ENCODE measurements at regions not wholly inside any gene's neighbourhood (a gene's known extent, or its start where the extent isn't known, plus 50 kb on each side); places are given as distances from the start of the nearest gene placed in this dataset.
"Not testable (repeated sequence)": the region's sequence is repeated elsewhere in the genome, so short reads cannot be mapped to it uniquely, and the experiment has no call there.

DNA sequence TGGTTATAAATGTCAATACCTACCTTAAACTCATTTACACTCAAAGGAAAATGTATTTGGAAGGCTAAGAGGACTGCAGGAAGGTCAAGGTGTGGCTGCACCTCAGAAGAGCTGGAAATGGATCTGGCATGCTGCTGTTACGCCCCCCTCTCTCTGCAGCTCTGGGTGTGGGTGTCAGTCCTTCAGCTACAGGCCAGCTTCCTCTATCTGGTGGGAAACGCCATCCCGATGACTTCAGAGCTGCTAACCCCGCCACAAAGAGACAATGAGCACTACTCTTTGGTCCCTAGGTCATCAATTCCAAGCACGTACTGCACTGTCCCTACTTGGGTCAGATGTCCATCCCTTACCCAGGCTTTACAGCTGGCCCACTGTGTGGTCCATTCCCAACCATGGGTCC lies 74.2 kb downstream of the TEX35 start:
- TF ChIP-seq NANOG (IDR thresholded peaks at IDR 0.05; ENCODE audit: borderline replicate concordance) (no peak), STAT1 (IDR thresholded peaks at IDR 0.05; ENCODE audit: unreplicated experiment) (no peak)
- TF ChIP-seq, protein P1, sequence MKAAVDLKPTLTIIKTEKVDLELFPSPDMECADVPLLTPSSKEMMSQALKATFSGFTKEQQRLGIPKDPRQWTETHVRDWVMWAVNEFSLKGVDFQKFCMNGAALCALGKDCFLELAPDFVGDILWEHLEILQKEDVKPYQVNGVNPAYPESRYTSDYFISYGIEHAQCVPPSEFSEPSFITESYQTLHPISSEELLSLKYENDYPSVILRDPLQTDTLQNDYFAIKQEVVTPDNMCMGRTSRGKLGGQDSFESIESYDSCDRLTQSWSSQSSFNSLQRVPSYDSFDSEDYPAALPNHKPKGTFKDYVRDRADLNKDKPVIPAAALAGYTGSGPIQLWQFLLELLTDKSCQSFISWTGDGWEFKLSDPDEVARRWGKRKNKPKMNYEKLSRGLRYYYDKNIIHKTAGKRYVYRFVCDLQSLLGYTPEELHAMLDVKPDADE (IDR thresholded peaks at IDR 0.05) = no peak
- TF ChIP-seq, protein P2, sequence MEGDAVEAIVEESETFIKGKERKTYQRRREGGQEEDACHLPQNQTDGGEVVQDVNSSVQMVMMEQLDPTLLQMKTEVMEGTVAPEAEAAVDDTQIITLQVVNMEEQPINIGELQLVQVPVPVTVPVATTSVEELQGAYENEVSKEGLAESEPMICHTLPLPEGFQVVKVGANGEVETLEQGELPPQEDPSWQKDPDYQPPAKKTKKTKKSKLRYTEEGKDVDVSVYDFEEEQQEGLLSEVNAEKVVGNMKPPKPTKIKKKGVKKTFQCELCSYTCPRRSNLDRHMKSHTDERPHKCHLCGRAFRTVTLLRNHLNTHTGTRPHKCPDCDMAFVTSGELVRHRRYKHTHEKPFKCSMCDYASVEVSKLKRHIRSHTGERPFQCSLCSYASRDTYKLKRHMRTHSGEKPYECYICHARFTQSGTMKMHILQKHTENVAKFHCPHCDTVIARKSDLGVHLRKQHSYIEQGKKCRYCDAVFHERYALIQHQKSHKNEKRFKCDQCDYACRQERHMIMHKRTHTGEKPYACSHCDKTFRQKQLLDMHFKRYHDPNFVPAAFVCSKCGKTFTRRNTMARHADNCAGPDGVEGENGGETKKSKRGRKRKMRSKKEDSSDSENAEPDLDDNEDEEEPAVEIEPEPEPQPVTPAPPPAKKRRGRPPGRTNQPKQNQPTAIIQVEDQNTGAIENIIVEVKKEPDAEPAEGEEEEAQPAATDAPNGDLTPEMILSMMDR (conservative IDR thresholded peaks at IDR 0.05; ENCODE audit: low read depth in 2 of 2) = no peak
- TF ChIP-seq, protein P3, sequence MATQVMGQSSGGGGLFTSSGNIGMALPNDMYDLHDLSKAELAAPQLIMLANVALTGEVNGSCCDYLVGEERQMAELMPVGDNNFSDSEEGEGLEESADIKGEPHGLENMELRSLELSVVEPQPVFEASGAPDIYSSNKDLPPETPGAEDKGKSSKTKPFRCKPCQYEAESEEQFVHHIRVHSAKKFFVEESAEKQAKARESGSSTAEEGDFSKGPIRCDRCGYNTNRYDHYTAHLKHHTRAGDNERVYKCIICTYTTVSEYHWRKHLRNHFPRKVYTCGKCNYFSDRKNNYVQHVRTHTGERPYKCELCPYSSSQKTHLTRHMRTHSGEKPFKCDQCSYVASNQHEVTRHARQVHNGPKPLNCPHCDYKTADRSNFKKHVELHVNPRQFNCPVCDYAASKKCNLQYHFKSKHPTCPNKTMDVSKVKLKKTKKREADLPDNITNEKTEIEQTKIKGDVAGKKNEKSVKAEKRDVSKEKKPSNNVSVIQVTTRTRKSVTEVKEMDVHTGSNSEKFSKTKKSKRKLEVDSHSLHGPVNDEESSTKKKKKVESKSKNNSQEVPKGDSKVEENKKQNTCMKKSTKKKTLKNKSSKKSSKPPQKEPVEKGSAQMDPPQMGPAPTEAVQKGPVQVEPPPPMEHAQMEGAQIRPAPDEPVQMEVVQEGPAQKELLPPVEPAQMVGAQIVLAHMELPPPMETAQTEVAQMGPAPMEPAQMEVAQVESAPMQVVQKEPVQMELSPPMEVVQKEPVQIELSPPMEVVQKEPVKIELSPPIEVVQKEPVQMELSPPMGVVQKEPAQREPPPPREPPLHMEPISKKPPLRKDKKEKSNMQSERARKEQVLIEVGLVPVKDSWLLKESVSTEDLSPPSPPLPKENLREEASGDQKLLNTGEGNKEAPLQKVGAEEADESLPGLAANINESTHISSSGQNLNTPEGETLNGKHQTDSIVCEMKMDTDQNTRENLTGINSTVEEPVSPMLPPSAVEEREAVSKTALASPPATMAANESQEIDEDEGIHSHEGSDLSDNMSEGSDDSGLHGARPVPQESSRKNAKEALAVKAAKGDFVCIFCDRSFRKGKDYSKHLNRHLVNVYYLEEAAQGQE (IDR thresholded peaks at IDR 0.05; ENCODE audit: unreplicated experiment) = no peak
- Histone ChIP-seq H3K79me2 (replicated peaks; ENCODE audit: insufficient read depth) (no peaks in the 10 kb centered on the region), H3K4me3 (no peak overlapping the region), H2AFZ (no peak overlapping the region), H3K9me2 (ENCODE audit: insufficient read depth) (no peaks in the 10 kb centered on the region), H3F3A (replicated peaks; ENCODE audit: low read depth) (no peaks in the 10 kb centered on the region), H4K20me1 (replicated peaks; ENCODE audit: insufficient read depth) (no peaks in the 10 kb centered on the region), H3K27me3 (ENCODE audit: insufficient read depth) (no peaks in the 10 kb centered on the region), H3K4me1 (ENCODE audit: insufficient read depth) (peaks cover 6% of the 10 kb centered on the region), H3K27ac (ENCODE audit: low read depth) (no peak overlapping the region), H3K4me2 (no peak overlapping the region), H3K36me3 (ENCODE audit: insufficient read depth) (no peaks in the 10 kb centered on the region)
- no peak overlapping the region for H3K4me3 Mint-ChIP-seq
- DNase-seq (ENCODE audit: low spot score) (no peak), ATAC-seq (no peak)
- peaks cover 8% of the 10 kb centered on the region for H3K4me1 Mint-ChIP-seq
- H3K36me3 Mint-ChIP-seq (ENCODE audit: low read depth) = peaks cover 8% of the 10 kb centered on the region; the same call in 1 of the 3 replicates
- H3K9me3 Mint-ChIP-seq = peaks cover 13% of the 10 kb centered on the region
- H3K27ac Mint-ChIP-seq = no peak overlapping the region
- H3K27me3 Mint-ChIP-seq (ENCODE audit: insufficient read depth, low read depth, poor library complexity) = peaks cover 9% of the 10 kb centered on the region

DNA sequence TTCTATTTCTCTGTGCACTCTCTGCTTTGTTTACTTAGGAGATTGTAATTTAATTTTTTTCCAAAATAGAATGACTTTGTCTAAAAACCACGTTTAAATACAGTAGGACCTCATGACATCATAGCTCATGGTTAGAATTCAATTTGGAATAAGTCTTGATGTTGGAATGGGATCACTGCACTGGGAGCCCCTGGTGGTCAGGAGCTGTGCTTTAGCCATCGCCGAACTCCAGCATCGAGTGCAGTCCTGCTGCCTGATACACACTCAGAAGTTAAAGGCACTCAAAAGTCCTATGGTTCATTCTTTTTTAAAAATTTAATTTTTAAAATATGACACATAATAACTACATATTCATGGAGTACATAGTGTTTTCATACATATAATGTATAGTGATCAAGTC lies 75.1 kb downstream of the TEX35 start:
- H3K36me3 Mint-ChIP-seq (ENCODE audit: low read depth) = peaks cover 8% of the 10 kb centered on the region; the same call in 1 of the 3 replicates

DNA sequence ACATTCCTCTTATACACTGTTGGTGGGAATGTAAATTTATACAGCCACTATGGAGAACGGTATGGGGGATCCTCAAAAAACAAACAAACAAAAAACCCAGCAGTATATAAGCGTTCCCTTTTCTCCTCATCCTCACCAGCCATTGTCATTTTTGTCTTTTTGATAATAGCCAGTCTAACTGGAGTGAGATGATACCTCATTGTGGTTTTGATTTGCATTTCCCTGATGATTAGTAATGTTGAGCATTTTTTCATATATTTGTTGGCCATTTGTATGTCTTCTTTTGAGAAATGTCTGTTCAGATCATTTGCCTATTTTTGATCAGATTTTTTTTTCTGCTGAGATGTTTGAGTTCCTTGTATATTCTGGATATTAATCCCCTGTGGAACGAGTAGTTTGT lies 76.1 kb downstream of the TEX35 start:
- H3K27ac Mint-ChIP-seq; H3F3A ChIP-seq (replicated peaks; ENCODE audit: low read depth): not testable (repeated sequence)
- peaks cover 15% of the 10 kb centered on the region for H3K9me3 Mint-ChIP-seq

More for the DNA sequence above, 75.1 kb downstream of the TEX35 start:
- no peak overlapping the region for H3K27ac ChIP-seq (ENCODE audit: low read depth)
- ATAC-seq = peak; percentile 65
- no peak overlapping the region for H3K4me3 ChIP-seq
- H4K20me1 ChIP-seq (replicated peaks; ENCODE audit: insufficient read depth) = no peaks in the 10 kb centered on the region
- Mint-ChIP-seq H3K27ac (no peak overlapping the region), H3K4me1 (peaks cover 4% of the 10 kb centered on the region; the same call in 2 of the 3 replicates), H3K27me3 (ENCODE audit: insufficient read depth, low read depth, poor library complexity) (peaks cover 9% of the 10 kb centered on the region), H3K4me3 (no peak overlapping the region), H3K9me3 (peaks cover 15% of the 10 kb centered on the region)
- H3K4me2 ChIP-seq = no peak overlapping the region
- no peak overlapping the region for H2AFZ ChIP-seq
- H3F3A ChIP-seq (replicated peaks; ENCODE audit: low read depth) = no peaks in the 10 kb centered on the region
- TF ChIP-seq, protein P2 (conservative IDR thresholded peaks at IDR 0.05; ENCODE audit: low read depth in 2 of 2) = peak; percentile 36
- TF ChIP-seq ZNF114 (CRISPR knock-in tag; IDR thresholded peaks at IDR 0.05) = no peak
- no peaks in the 10 kb centered on the region for H3K27me3 ChIP-seq (ENCODE audit: insufficient read depth)
- no peaks in the 10 kb centered on the region for H3K79me2 ChIP-seq (replicated peaks; ENCODE audit: insufficient read depth)
- no peaks in the 10 kb centered on the region for H3K9me2 ChIP-seq (ENCODE audit: insufficient read depth)
- no peaks in the 10 kb centered on the region for H3K36me3 ChIP-seq (ENCODE audit: insufficient read depth)
- peak; percentile 24 for DNase-seq (ENCODE audit: low spot score)
- H3K4me1 ChIP-seq (ENCODE audit: insufficient read depth) = peaks cover 3% of the 10 kb centered on the region; the same call in 1 of the 2 replicates

DNA sequence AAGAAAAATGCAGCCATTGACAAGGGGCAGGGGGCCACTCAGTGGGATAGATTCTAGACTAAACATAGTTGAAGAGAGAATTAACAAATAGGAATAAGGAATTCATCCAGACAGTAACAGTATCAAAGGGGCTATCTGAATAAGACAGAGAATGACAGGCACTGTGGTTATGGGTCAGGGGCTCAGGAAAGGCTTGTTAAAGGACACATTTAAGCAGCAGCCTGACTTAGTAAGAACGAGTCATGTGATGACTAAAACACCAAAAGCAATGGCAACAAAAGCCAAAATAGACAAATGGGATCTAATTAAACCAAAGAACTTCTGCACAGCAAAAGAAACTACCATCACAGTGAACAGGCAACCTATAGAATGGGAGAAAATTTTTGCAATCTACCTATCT lies 78.9 kb downstream of the TEX35 start:
- H3K27ac Mint-ChIP-seq; H3K27me3 ChIP-seq (ENCODE audit: insufficient read depth); ATAC-seq: not testable (repeated sequence)

More for the DNA sequence above, 76.1 kb downstream of the TEX35 start:
- not testable (repeated sequence) for H4K20me1 ChIP-seq (replicated peaks; ENCODE audit: insufficient read depth); H3K4me3 Mint-ChIP-seq; H3K79me2 ChIP-seq (replicated peaks; ENCODE audit: insufficient read depth); H3K4me1 Mint-ChIP-seq; H3K9me2 ChIP-seq (ENCODE audit: insufficient read depth); H3K36me3 Mint-ChIP-seq (ENCODE audit: low read depth); DNase-seq (ENCODE audit: low spot score); H3K36me3 ChIP-seq (ENCODE audit: insufficient read depth); H3K27me3 Mint-ChIP-seq (ENCODE audit: insufficient read depth, low read depth, poor library complexity); H3K4me2 ChIP-seq; H3K27me3 ChIP-seq (ENCODE audit: insufficient read depth); H2AFZ ChIP-seq; H3K4me1 ChIP-seq (ENCODE audit: insufficient read depth); H3K4me3 ChIP-seq; H3K27ac ChIP-seq (ENCODE audit: low read depth)
- ATAC-seq = peak; percentile 57; the same call in 2 of the 3 replicates

More for the DNA sequence above, 78.9 kb downstream of the TEX35 start:
- peaks cover 15% of the 10 kb centered on the region for H3K9me3 Mint-ChIP-seq
- not testable (repeated sequence) for H3K4me3 Mint-ChIP-seq; H3K4me1 ChIP-seq (ENCODE audit: insufficient read depth); H3K27me3 Mint-ChIP-seq (ENCODE audit: insufficient read depth, low read depth, poor library complexity); H3F3A ChIP-seq (replicated peaks; ENCODE audit: low read depth); H4K20me1 ChIP-seq (replicated peaks; ENCODE audit: insufficient read depth); DNase-seq (ENCODE audit: low spot score); H3K79me2 ChIP-seq (replicated peaks; ENCODE audit: insufficient read depth); H2AFZ ChIP-seq; H3K4me3 ChIP-seq; H3K36me3 ChIP-seq (ENCODE audit: insufficient read depth); H3K27ac ChIP-seq (ENCODE audit: low read depth); H3K9me2 ChIP-seq (ENCODE audit: insufficient read depth); H3K36me3 Mint-ChIP-seq (ENCODE audit: low read depth); H3K4me2 ChIP-seq; H3K4me1 Mint-ChIP-seq
